ENCODE measurements at regions not wholly inside any gene's neighbourhood (a gene's known extent, or its start where the extent isn't known, plus 50 kb on each side); places are given as distances from the start of the nearest gene placed in this dataset.
"Not testable (repeated sequence)": the region's sequence is repeated elsewhere in the genome, so short reads cannot be mapped to it uniquely, and the experiment has no call there.

DNA sequence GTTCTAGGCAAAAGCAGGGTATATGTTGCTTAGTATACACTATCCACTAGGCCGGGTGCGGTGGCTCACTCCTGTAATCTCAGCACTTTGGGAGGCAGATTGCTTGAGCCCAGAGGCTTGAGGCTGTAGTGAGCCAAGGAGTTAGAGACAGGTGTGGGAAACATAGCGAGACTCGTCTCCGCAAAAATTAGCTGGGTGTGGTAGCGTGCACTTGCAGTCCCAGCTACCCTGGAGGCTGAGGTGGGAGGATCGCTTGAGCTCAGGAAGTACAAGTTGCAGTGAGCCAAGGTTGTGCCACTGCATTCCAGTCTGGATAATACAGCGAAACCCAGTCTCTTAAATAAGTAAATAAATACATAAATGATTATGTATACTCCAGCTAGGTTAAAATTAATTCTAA is 245.3 kb downstream of the GOLGA6L6 start:
- H3K4me3 ChIP-seq; H3K27ac ChIP-seq; DNase-seq (ENCODE audit: low spot score): not testable (repeated sequence)

DNA sequence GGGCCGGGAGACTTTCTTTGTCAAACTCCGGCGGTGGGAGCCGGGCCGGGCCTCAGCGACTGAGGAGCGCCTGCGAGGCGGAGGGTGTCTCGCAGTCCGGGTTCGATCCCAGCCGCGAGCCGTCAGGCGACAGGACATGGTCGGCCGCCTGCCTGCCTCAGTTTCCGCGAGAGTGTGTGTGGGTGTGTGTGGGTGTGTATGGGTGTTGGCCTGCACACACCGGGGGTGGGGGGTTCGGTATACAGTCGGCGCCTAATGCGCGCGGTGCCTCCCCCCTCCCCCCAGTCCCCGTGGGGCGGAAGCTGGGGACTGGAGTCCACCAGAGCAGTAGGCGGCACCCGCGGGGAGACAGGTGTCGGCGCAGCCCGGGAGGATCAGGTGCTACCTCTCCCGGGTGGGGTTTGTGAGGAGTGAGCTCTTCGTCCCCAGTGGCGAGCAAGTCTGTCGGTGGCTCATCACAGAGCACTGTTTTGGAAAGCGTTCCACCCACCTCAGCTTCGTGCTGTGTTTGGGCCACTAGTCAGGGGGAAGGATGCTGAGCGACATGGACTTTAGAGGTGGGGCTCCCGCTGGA is 246.3 kb downstream of the GOLGA6L6 start:
- no peak overlapping the region for H3K27ac ChIP-seq
- no peak overlapping the region for H3K4me3 ChIP-seq
- DNase-seq (ENCODE audit: low spot score): no peak
- TF ChIP-seq, protein P1, sequence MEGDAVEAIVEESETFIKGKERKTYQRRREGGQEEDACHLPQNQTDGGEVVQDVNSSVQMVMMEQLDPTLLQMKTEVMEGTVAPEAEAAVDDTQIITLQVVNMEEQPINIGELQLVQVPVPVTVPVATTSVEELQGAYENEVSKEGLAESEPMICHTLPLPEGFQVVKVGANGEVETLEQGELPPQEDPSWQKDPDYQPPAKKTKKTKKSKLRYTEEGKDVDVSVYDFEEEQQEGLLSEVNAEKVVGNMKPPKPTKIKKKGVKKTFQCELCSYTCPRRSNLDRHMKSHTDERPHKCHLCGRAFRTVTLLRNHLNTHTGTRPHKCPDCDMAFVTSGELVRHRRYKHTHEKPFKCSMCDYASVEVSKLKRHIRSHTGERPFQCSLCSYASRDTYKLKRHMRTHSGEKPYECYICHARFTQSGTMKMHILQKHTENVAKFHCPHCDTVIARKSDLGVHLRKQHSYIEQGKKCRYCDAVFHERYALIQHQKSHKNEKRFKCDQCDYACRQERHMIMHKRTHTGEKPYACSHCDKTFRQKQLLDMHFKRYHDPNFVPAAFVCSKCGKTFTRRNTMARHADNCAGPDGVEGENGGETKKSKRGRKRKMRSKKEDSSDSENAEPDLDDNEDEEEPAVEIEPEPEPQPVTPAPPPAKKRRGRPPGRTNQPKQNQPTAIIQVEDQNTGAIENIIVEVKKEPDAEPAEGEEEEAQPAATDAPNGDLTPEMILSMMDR (IDR thresholded peaks at IDR 0.05): no peak

DNA sequence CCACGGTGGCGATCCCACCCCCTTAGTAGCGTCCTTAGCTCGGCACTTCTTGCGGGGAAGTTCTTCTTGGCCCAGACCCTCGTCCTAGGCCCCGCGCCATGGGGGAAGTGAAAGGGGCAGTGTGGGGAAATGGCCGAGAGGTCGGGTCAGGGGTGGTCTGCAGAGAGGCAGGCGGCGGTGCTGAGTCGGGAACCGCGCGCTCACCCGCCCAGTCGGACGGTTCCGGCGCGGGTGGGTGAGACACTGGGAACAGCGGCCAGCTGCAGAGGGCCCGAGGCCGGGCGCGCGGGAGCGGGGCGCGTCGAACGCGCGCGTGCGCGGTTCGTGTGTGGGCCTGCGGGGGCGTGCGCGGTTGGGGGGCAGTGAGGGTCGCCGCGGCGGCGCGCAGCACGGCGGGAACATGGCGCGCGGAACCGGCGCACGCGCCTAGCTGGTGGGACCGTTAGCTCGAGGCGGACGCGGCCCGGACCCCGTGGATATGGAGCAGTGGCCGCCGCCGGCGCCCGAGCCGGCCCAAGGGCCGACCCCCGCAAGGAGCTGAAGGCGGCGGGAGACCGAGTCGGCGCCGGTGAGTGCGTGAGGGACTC is 246.9 kb downstream of the GOLGA6L6 start:
- TF ChIP-seq, protein P1 (IDR thresholded peaks at IDR 0.05): no peak
- H3K27ac ChIP-seq: no peak overlapping the region
- H3K4me3 ChIP-seq: no peak overlapping the region
- DNase-seq (ENCODE audit: low spot score): no peak

DNA sequence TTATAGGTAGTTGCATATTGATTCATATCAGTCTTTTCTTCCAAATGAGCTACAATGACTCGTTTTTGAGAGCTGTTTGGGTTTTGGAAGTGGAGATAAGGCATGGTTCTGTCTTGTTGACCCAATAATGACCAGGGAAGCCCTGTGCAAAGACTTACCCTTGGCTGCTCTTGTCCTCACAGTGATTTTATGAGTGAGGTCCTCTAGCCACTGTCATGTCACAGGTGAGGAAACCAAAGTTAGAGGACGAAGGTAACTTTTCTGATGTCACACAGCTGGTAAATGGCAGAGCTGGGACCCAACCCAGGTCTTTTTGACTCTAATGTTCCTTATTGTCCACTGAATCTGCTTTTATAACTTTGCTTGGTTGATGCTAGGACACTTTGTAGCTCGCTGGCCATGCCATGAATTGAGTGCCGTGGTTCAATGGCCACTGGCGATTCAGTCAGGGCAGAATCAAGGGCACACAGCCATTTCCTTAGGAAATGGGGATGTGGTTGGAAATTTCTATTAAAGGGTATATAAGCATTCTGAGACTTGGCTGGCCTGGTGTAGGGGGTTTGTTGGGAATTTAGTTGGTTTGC is 249.1 kb downstream of the GOLGA6L6 start:
- not testable (repeated sequence) for H3K4me3 ChIP-seq, H3K27ac ChIP-seq
- DNase-seq (ENCODE audit: low spot score): peak; percentile 4

DNA sequence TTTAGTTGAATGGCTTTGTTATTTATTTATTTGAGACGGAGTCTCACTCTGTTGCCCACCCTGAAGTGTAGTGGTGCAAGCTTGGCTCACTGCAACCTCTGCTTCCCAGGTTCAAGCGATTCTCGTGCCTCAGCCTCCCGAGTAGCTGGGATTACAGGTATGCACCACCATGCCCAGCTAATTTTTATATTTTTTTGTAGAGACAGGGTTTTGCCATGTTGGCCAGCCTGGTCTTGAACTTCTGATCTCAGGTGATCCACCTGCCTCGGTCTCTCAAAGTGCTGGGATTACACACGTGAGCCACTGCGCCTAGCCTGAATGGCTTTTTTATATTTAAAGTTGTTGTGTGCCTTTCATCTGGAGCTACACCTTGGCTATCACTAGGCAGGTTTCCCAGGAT is 250.0 kb downstream of the GOLGA6L6 start:
- not testable (repeated sequence) for H3K27ac ChIP-seq, H3K4me3 ChIP-seq
- peak; percentile 31 for DNase-seq (ENCODE audit: low spot score)

DNA sequence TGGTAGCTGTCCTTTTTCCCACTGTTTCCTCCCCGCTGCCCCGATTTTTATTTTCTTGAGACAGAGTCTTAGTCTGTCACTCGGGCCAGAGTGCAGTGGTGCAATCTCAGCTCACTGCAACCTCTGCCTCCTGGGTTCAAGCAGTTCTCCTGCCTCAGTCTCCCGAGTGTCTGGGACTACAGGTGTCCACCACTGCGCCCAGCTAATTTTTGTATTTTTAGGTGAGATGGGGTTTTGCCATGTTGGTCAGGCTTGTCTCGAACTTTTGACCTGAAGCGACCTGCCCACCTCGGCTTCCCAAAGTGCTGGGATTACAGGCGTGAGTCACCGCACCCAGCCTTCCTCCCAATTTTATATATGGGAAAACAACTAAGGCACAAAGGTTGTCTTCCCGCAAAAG is 251.0 kb downstream of the GOLGA6L6 start:
- H3K27ac ChIP-seq, H3K4me3 ChIP-seq: not testable (repeated sequence)
- peak; percentile 26 for DNase-seq (ENCODE audit: low spot score)

DNA sequence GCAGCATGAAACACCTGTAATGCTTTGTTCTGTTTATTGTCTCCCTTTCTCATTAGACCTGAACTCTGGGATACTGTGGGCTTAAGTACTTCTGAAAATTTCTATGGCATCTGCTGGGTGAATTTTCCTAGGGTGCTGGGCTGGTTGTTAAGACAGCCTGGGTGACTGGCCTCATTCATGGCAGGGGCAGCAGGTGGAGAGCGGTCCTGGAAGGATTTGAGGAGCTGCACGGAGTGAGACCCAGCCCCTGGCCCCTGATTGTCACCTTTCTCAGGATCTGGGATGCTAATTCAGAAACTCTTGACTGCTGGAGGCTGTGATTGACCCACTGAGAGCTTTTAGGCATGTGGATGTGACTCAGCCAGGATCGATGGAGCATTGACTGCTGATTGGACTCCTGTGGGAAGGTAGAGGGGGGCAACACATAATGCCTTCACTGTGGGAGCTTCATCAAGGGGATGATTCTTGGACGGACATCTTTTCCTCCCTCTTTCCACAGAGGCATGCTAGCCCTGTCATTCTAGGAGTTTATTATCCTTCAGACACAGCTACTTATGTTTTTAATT is 252.0 kb downstream of the GOLGA6L6 start:
- not testable (repeated sequence) for H3K27ac ChIP-seq, H3K4me3 ChIP-seq
- DNase-seq (ENCODE audit: low spot score): peak; percentile 35

DNA sequence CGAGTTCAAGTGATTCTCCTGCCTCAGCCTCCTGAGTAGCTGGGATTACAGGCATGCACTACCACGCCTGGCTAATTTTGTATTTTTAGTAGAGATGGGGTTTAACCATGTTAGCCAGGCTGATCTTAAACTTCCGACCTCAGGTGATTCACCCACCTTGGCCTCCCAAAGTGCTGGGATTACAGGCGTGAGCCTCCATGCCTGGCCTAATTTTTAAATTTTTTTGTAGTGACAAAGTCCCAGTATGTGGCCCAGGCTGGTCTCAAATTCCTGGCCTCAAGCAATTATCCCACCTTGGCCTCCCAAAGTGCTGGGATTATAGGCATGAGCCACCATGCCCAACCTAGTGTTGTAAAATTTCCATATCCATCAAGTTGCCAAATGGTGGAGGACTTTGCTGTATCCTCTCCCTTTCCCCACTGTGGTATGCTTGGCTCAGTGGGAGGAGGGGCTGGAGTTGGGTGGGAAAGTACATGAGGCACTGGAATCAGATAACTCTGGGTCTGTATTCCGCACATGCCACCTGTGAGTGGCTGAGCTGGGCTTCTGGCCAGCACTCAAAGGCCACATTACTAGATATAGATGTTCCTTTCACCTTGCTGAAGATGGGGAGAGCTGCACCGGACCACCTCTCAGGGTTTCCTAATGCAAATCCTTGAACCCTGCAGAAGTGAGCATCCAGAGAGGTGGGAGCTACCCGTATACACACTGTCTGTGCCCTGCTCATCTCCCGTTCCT is 252.6 kb downstream of the GOLGA6L6 start:
- peak; percentile 29 for DNase-seq (ENCODE audit: low spot score)
- not testable (repeated sequence) for H3K27ac ChIP-seq, H3K4me3 ChIP-seq

DNA sequence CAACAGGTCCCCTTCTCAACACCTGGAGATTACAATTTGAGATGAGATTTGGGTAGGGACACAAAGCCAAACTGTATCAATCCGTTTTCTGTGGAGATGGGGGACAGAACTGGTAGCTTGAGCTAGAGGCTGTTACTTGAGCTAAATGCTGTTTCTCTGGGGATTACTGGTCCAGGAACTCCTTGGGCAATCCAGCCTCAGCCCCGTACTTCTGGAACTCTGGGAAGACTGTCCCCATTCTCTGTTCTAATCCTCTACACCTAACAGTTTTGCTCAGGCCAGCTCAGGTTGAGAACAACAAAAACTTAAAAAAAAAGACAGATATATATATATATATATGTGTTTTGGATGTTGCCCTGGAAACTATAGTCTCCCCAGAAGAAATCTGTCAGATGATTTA is 255.0 kb downstream of the GOLGA6L6 start:
- not testable (repeated sequence) for H3K27ac ChIP-seq; H3K4me3 ChIP-seq; DNase-seq (ENCODE audit: low spot score)

DNA sequence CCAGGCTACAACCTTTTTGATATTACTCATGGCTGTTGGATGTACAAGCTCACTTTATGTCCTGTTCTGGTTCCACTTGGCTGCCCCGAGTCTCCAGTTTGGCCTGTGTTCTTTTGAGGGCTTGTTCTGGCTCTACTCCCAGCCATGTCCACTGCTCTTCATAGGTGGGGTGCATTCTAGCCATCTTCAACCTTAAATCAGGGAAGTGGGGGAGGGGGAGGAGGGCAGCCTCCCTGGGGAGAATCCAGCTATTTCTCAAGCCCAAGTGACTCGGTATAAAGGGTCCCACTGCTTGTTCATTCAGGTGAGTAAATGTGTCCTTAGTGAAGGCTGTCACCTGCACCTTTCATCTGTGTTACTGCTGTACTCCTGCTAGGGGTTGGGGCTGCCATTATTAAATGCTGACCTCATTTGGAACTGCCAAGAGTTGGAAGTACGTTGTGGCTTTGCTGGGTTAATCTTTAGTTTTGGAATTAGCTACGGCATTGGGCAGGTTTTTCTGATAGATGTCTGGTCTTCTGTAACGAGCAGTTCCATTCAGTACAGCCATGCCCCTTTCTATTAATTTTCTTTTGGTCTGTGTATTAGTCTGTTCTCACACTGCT is 255.8 kb downstream of the GOLGA6L6 start:
- H3K4me3 ChIP-seq, H3K27ac ChIP-seq: not testable (repeated sequence)
- peak; percentile 43 for DNase-seq (ENCODE audit: low spot score)

DNA sequence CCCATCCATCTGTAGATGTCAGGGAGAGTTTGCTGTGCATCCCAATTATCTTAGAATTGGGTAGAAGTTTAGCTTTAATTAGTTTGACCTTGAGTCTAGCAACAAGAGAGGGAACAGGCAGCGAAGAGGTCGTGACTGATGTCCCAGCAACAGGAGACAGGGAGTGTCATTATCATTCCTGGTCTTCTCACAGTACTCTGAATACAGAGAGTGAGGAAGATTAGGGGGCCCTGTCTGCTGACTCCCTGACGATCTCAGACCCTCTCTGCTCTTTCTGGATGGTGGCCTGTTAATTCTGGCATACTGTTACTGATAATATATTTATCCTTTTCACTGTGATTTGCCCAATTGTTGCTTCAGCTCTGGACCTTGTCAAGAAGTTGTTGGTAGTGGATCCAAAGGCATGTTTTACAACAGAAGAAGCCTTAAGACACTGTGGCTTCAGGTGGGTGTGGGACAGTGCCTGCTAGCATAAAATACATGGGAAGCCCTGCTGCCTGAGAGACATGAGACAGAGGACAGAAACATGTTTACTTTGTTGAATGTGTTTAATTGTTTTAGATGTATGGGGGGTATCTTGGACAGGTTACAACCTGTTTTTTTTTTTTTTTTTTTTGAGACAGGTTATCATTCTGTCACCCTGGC is 256.6 kb downstream of the GOLGA6L6 start:
- H3K4me3 ChIP-seq, H3K27ac ChIP-seq: not testable (repeated sequence)
- peak; percentile 17 for DNase-seq (ENCODE audit: low spot score)

DNA sequence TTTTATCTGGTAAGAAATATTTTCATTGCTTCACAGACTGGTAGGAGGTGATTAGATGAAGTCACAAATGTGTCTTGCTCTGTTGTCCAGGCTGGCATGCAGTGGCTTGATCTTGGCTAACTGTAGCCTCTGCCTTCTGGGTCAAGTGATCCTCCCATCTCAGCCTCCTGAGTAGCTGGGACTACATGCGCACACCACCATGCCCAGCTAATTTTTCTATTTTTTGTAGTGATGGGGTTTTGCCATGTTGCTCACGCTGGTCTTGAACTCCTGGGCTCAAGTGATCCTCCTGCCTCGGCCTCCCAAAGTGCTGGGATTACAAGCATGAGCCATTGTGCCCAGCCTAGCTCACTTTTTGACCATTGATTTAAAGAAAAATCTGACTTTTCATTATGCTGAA is 257.9 kb downstream of the GOLGA6L6 start:
- not testable (repeated sequence) for H3K27ac ChIP-seq; DNase-seq (ENCODE audit: low spot score); H3K4me3 ChIP-seq

DNA sequence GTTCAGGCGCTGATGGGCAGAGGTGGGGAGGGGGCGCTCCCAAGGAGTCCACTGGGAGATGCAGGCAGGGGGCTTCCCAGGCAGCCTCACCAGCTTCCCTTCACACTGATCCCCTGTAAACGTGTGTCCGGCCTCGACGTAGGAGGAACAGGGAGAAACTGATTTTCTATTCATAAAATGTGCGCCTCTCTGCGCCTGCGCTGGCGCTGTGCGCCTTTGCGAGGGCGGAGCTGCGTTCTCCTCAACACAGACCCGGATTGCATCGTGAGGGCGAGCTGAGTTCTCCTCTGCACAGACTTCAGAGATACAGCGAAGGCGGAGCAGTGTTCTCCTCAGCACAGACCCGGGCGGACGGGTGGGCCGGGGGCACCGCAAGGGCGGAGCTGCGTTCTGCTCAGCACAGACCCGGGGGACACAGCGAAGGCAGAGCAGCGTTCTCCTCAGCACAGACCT is 259.1 kb downstream of the GOLGA6L6 start:
- not testable (repeated sequence) for DNase-seq (ENCODE audit: low spot score); H3K4me3 ChIP-seq; H3K27ac ChIP-seq

DNA sequence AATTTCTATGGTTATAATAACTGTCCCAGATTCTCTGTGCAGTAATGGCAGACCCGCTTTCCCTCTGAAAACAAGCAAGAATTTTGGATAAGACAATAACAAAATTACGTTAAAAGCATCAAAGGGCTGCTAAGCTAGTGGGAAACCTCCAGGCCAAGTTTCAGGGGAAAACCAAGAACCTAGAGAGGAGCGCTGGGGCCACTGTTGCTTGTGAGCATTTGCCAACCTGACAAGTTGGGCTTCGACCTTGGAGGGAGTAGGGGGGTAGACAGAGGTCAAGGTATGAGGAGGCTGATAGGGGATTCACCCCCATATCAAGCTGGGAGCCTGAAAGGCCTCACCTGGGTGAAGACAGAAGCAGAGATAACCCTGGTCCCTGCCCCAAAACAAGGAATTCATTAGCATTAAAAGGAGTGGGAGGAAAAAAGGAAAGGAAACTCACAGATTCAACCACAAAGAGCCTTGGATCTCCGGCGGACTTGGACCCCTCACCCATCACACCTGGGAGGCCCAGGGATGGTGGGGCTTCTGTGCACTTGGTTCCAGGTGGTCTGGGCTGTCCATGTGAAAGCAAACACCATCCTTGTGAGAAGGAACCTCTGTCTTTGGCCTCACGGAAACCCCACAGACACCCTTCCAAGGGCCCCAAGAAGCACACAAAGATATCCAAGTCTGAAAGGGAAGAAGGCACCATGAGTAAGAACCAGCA is 259.9 kb downstream of the GOLGA6L6 start:
- H3K27ac ChIP-seq; DNase-seq (ENCODE audit: low spot score); H3K4me3 ChIP-seq: not testable (repeated sequence)

Measured in coronary artery (tissue), 2 donors.